Panc1 (cell line): ENCODE measurements at regions not wholly inside any gene's neighbourhood (a gene's known extent, or its start where the extent isn't known, plus 50 kb on each side); places are given as distances from the start of the nearest gene placed in this dataset.

Experiments
- TCF7L2 ChIP-seq: IDR thresholded peaks from 2 replicates; pipeline ENCODE4 v1.6.1; 2011; ENCODE audit warnings: mild to moderate bottlenecking, low read depth, low read length, inconsistent platforms
- TF ChIP-seq, protein P1 (sequence below): fragments of 450-650 bp; IDR thresholded peaks from 2 replicates; pipeline ENCODE4 v1.5.1; 2017; ENCODE audit warnings: mild to moderate bottlenecking

DNA sequence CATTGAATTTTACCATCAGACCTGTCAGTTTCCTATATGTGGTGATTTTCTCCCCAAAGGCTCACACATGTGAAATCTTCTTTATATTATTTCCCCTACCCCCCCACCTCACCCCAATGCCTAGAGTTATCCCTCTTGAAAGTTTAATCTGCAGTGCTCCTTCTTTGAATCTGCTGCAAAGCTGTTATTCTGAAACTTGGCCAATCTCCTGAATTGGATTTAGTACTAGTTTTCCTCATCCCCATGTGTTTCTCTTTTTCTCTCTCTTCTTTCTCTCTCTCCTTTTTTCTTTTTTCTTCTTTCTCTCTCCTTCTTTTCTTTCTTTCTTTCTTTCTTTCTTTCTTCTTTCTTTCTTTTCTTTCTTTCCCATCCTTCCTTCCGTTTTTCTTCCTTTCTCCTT, 886.2 kb downstream of the TYW1 start:
- no peak for TF ChIP-seq TCF7L2
- TF ChIP-seq, protein P1, sequence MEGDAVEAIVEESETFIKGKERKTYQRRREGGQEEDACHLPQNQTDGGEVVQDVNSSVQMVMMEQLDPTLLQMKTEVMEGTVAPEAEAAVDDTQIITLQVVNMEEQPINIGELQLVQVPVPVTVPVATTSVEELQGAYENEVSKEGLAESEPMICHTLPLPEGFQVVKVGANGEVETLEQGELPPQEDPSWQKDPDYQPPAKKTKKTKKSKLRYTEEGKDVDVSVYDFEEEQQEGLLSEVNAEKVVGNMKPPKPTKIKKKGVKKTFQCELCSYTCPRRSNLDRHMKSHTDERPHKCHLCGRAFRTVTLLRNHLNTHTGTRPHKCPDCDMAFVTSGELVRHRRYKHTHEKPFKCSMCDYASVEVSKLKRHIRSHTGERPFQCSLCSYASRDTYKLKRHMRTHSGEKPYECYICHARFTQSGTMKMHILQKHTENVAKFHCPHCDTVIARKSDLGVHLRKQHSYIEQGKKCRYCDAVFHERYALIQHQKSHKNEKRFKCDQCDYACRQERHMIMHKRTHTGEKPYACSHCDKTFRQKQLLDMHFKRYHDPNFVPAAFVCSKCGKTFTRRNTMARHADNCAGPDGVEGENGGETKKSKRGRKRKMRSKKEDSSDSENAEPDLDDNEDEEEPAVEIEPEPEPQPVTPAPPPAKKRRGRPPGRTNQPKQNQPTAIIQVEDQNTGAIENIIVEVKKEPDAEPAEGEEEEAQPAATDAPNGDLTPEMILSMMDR: no peak
